Kidney glomerular epithelial cell (primary cell): ENCODE measurements at regions not wholly inside any gene's neighbourhood (a gene's known extent, or its start where the extent isn't known, plus 50 kb on each side); places are given as distances from the start of the nearest gene placed in this dataset.
"Not testable (repeated sequence)": the region's sequence is repeated elsewhere in the genome, so short reads cannot be mapped to it uniquely, and the experiment has no call there.

Experiments used
- DNase-seq: peaks from one replicate; lab custom pipeline; 2025; lab: John Stamatoyannopoulos, UW

DNA sequence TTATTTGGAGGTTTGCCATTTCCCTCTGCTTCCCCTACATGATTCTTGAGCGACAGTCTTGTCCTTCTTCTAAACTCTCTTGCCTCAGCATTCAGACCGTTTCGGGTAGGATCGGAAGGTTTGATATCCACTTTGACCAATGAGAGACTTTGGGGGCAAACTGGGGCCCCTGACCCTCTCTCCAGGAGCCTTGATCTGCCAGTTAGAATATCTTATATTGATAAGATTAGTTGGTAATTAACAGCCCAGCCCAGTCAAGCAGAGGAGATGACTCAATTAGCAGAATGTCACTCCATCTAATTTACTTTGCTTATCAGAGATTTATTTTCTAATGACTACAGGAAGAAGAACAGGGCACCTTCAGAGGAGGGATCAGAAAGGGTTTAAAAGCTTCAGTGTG, 532.8 kb downstream of the XYLT1 start:
- DNase-seq, result no peak

DNA sequence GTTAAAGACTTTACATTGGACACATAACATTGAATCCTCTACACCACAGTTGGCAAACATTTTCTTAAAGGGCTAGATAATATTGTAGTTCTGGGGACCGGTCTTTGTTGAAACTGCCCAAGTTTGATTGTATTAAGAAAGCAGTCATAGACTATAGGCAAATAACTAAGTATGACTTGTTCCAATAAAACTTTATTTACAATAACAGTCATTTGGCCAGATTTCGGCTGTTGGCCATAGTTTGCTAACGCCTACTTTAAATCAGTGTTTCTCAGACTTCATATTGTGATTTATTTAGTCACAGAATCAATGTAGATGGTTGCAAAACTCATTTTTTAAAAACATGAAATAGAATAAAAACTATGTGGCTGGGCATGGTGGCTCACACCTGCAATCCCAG, 531.8 kb downstream of the XYLT1 start:
- no peak for DNase-seq

DNA sequence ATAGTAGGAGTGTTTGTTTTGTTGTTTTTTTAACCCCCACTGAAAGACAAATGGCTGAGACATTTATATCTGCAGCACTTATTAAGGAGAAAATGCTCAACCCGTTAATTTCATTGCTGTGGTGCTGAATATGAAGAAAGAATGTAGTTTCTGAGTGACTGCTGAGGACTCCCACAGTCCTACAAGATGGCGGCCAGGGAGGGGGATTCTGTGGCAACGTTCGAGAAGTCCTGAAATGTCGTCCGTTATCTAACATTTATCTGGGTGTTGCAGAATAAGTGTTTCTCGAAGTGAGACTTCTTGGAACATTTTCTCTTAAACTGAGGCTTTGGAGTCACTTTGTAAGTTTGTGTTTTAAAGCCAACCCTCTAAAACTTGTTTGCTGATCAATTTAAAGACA, 530.4 kb downstream of the XYLT1 start:
- no peak for DNase-seq

DNA sequence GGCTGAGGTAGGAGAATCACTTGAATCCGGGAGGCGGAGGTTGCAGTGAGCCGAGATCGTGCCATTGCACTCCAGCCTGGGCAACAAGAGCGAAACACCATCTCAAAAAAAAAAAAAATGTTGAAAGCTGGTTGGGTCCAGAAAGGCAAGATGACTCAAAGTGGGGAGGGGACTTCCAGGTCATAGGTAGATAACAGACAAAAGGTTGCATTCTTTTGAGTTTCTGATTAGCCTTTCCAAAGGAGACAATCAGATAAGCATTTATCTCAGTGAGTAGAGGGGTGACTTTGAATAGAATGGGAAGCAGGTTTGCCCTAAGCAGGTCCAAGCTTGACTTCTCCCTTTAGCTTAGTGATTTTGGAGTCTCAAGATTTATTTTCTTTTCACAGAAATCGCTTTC, 527.9 kb downstream of the XYLT1 start:
- DNase-seq, result not testable (repeated sequence)

DNA sequence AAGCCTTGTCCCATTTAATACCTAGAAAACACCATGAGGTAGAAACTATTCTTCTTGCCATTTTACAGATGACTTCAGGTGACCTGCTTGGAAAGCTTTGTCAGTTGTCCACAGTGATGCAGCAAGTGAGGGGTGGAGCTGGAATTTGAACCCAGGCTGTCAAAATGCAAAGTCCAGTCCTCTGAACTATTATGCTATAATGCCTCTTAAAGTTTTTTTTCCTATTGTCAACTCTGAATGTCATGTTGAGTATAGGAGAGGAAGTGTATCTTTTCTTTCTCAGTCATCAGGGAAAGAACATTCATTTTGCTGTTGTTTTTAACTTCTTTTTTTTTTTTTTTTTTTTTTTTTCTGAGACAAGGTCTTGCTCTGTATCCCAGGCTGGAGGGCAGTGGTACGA, 525.6 kb downstream of the XYLT1 start:
- no peak for DNase-seq

DNA sequence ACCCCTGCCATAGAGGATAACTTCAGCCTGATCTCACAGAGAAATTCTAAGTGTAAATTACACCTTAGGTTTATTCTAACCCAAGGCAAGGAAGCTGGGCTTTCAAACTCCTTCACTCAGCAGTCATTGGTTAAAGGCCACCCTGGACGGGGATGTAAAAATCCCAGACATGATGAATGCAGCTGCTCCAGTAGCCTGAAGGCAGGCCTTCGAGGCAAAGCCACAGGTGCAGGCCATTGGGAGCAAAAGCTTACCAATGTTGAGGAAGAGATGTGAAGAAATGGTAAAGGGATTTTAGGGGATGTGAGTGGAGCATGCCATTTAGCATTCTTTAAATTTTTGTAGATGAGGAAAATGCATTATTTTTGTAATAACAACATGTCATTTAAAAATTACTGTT, 514.4 kb downstream of the XYLT1 start:
- no peak for DNase-seq

DNA sequence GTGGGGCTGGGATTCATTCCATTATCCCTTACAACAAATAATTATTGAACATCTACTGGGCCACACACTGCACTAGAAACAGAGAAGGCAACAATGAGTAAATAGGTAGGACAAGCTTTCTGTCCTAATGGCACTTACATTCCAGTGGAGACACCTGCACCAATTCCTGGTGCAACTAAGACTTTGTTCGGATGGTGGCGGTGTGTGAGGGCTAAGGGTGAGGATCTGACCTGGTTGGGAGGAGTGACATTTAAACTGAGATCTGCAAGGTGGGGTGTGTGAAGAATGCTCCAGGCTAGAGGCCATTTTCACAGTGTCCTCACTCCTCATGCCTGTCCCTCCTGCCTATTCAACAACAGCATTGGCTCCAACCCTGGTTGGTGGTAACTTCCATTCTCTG, 510.0 kb downstream of the XYLT1 start:
- DNase-seq, result no peak

DNA sequence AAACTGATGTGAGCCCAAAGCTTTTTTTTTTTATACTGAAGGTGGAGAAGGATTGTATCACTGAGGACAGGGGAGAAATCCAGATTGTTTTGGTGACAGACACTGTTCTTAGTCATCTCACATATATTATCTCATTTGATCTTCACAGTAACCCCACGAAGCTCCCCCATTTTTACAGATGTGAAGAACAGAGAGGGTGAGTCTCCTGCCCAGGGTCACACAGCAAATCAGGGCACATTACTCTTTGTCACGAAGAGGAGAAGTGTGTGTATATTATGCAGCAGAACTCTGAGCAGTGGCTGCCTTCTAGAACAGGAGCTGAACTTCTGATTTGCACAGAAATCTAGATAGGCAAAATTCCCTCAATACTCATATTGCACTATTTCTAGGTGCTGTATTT, 504.3 kb downstream of the XYLT1 start:
- no peak for DNase-seq

DNA sequence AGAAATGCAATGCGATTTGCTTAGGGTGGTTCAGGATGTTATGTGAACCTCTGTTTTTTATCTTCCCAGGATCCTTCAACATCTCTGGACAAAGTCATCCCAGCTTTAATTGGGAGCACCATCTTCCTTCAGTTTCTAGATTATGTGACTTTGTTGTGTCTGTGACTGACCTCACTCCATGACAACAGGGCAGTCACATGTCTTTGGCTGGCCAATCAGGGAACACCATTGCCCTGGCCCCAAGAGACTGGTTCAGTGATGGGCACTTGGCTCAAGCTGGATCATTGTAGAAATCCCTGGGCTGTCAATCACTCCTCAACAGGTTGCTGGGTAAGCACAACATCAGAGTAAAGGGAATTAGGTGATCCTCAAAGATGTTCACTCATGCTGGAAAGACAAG, 499.7 kb downstream of the XYLT1 start:
- no peak for DNase-seq

DNA sequence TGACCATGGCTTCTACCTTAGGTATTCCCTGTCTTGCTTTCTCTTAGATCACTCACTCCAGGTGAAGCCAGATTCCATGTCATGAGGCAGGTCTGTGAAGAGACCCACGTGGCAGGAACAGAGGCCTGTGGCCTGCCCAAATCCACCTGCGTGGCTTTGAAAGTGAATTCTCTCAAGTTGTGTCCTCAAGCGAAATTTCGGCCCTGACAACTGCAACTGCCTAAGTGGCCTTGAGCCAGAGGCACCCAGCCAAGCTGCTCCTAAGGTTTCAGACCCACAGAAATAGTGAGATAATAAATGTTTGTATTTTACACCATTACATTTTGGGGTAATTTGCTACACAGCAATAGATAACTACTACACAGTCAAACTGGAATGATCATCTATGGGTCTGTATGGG, 497.9 kb downstream of the XYLT1 start:
- DNase-seq, result no peak

DNA sequence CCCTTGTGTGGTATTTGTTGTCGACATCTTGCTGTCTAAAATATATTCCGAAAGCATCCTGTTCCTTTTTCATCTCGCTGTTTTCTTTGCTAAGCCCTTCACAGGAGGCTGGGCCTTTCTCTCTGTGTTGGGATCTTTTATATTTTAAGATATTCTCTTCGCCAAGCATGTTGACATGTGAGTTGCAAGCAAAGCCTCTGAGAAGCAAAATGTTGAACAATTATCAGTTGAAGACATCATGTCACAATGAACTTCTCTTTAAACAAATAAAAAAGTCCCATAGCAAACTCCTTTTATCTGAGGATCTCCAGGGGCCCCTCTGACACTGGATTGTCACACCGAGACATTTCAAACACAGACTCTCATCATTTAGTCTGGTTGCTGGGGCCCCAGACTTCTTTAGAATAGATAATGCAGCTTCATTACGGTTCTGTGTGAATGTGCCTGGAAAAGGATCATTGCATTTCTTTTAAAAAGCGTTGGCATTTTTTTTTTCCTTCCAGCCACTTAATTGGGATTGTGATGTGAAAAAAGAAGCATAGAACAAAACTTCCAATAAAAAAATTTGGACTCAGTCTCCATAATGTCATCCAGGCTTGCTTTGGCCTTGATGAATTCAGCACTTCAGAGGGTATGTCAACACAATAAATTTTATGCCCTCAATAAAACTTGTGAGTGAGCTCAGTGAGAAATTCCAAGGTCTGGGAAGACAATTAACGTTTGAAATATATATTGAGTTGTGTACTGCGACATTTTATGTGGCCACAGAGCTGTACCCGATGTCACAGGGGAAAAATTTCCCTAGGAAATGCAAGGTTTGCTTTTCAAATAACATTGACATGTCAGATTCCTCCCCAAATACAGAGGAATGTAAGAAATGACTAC, 496.8 kb downstream of the XYLT1 start:
- DNase-seq, result no peak

DNA sequence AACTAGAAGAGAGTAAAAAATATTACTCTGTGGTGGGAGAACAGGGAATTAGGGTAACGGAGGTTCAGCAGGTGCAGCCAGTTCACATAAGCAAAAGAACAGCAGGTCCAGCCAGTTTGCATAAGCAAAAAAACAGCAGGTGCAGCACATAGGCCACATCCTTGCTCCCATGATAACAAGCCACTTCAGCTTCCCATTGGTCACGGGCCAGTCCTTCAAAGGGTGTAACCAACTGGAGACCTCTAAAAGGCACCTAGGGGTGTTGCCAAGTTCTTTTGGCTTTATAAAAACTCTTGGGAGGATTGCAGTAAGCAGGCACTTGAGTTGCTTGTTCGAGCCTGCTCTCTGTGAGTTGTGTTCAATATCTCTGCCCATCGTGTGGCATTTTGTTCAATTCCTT, 488.1 kb downstream of the XYLT1 start:
- no peak for DNase-seq

DNA sequence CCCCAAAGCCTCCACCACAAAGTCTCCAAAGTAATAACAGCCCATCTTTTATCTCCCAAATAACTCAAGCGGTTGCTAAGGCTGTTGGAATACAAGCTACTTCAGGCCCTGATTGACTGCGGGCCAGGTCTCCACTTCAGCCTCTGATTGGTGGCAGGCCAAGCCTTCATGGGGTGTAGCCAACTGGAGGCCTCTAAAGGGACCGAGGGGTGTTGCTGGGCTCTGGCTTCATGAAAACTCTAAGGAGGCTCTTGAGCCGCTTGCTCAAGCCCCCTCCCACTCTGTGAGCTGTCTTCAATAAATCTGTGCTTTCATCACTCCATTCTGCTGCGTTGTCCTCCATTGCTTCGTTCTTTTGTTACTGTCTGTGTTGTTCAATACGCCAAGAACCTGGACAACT, 487.2 kb downstream of the XYLT1 start:
- no peak for DNase-seq

DNA sequence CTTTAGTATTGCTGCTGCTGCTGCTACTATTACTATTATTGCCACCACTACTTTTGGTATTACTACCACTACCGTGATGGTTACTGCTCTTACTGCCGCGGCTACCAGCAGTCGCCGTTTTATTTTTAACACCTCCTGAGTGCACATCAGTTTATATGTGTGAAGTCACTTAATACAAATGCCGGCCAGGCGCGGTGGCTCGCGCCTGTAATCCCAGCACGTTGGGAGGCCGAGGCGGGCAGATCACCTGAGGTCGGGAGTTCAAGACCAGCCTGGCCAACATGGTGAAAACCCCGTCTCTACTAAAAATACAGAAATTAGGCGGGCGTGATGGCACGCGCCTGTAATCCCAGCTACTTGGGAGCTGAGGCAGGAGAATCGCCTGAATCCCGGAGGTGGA, 486.7 kb downstream of the XYLT1 start:
- not testable (repeated sequence) for DNase-seq

DNA sequence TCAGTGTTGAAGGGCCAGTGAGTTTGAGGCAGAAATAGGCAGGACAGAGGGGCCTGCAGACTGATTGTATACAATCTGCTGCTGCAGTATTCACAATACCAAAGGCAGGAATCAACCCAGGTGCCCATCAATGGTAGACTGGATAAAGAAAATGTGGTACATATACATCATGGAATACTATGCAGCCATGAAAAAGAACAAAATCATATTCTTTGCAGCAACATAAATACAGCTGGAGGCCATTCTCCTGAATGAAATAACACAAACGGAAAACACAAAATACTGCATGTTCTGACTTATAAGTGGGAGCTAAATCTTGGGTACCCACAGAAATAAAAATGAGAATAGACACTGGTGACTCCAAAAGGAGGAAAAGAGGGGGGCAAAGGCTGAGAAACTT, 485.1 kb downstream of the XYLT1 start:
- DNase-seq, result no peak

DNA sequence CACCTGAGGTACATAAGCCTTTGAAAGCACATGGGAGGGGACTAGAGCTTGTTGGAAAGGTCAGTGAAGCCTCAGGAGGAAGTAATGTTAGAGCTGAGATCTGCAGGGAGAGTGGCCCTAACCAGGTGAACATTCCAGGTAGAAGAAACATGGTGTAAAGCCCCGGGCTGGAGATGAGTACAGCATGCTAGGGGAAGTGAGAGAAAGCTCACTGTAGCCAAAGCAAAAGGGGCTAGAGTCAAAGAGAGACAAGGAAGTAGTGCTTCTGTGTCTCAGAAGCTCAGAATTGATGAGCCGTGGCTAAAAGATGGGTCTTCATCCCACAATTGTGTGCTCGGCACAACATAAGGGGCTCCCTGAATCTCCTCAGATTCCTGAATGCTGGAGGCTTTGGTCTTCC, 481.8 kb downstream of the XYLT1 start:
- no peak for DNase-seq

DNA sequence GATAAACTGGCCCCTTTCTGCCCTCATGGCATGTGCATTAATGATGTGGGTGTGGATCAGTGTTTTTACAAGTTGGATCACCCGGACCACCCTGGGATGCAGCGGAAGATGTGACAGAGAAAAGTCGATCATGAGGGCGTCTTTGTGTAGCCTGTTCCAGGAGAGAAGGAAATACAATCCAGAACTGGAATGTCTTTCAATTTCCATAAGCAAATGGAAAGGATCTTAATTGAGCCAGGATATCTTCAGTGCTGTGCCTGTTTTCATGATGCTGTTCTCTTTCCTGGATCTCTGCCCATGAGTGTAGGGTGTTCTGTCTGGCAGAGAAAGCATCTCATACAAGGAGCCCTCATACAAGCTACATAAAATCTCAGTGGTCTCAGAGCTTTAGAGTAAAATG, 481.4 kb downstream of the XYLT1 start:
- DNase-seq, result no peak

DNA sequence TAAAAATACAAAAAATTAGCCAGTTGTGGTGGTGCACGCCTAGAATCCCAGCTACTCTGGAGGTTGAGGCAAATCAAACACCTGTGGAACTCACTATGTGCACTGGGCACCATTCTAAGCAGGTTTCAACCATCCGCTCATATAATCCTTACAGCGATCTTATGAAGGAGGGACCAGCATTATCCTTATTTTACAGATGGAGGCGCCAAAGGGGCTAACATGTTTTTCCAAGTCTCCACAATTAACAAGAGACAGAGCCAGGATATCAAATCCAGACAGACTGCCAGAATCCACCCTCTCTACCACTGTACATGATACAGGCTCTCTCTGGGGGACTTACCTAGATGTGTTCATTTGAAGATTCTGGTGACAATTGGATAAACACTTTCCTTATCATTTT, 479.0 kb downstream of the XYLT1 start:
- no peak for DNase-seq

DNA sequence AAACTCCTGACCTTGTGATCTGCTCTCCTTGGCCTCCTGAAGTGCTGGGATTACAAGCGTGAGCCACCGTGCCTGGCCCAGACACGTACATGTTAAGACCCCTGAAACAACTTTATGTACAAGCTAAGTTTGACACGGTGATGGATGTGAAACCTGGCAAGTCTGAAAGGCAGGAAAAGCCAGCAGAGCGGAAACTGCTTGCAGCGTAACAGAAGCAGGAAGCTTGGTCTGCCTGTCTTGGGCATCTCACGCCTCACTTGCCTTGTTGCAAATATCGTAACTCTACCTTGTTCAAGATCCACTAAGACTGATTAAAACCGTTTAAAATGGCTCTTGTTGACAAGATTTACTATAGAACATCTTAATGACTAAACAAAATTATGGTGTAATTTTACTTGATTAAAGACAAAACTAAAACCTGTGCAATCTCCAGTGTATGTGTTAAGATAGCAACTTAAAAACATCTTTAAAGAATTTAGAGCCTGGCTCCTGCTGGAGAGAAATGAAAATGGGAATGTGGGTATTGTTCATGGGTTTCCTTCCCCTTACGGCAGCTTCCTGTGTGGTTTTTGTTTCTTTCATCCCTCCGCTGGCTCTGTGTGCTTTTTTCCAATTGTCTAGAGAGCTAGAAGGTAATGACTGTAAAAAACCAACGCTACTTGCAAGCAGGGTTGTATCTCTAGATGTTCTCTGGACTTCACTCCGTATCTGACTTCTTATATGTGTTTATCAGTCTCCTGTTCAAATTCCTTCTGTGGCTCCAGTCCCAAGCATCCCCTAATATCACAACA, 477.6 kb downstream of the XYLT1 start:
- DNase-seq, result no peak

DNA sequence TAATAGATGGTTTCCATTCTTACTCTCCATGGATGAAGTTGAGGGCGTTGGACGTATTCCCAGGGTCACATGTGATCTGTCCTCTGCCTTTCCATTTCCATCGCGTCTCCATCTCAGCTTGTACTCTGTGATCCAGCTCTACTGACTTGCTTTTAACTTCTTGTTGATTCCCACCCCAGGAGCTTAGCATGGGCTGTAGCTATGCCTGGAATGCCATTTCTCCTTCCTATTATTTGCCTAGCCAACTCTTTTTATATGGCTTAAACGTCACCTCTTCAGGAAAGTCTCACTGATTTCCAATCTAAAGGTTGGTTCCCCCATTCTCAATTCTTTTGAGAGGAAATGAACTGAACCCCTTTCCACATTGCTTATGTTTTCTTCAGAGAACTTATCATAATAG, 475.9 kb downstream of the XYLT1 start:
- DNase-seq, result no peak

DNA sequence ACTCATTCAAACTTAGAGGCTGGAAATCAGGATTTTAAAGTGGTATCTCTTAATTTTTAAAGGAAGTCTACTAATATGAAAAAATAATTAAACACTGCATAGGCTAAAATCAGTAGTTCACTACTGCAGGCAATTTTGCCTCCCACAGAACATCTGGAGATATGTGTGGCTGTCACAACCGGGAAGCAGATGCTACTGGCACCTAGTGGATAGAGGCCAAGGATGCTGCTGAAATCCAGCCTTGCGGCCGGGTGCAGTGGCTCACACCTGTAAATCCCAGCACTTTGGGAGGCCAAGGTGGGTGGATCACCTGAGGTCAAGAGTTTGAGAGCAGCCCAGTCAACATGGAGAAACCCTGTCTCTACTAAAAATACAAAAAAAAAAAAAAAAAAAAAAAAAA, 473.9 kb downstream of the XYLT1 start:
- no peak for DNase-seq

DNA sequence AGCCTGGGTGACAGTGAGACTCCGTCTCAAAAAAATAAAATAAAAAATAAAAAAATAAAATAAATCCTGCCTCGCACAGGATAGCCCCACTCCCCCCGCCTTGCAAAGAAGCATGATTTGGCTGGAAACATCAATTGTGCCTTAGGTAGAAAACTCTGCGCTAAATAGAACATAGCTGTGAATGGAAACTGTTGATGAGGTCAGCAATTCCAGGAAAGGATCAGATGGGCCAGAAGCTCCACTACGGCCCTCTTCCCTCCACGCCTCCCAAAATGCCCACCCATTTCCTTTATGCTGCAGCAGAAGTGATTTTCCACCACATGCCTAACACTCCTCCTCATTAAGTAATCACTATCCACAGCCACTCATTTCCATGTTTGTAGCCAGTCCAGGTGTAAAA, 473.4 kb downstream of the XYLT1 start:
- DNase-seq, result no peak

DNA sequence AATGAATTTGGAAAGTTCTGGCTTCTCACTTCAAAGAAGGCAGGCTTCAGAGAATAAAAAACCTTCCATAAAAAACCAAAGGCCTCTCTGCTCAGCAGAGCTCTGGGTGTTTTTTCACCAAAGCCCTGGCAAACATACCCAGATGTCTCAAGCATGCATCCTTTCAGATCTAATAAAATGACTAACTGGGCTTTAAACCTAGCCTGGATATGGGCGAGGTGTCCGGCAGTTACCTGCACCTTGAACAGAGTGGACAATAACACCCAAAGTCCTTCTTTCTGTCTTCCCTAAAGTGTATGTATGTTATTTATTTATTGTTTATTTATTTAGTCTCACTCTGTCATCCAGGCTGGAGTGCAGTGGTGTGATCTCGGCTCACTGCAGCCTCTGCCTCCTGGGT, 469.3 kb downstream of the XYLT1 start:
- DNase-seq, result no peak

DNA sequence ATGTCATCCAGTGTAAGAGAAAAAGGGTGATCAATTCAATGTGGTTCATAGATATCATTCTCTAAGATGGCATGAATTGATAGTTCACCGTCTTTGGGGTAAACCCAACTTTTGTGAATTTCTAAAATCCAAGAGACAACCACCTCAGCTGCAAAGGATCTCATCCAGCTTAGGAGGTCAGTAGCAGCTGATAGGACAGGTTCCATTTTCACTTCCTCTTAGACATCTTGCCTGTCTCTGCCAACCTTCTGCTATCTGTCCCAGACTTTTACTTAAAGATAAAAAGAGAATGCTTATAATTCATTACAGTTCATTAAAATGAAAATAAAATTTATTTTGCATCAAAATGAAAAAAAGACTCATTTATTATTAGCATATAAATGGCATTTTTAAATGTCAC, 468.2 kb downstream of the XYLT1 start:
- no peak for DNase-seq
